COLO829 (cell line): ENCODE measurements at regions not wholly inside any gene's neighbourhood (a gene's known extent, or its start where the extent isn't known, plus 50 kb on each side); places are given as distances from the start of the nearest gene placed in this dataset.

Experiments
- DNase-seq: peaks from one replicate; pipeline ENCODE4 v3.0.0; 2012; ENCODE audit warnings: low spot score

DNA sequence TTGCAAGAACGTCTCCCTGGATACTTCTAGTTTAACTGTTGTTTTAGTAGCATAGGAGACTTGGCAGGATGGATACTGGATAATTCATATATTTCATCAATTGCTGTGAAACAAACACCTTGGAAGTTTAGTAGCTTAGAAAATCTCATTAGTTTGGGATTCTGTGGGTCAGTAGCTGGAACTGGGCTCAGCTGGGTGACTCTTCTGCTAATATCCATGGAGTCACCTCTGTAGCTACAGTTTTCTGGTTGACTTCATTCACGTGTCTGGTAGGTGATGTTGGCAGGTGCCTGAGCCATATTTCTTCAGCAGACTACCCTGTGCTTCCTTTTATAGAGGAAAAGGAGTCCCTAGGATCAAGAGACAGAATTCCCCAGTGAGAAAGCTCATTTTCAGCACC, 208.9 kb upstream of the PFKP start:
- no peak for DNase-seq

GRCh38 chr10:2856598-2856997, 210.8 kb upstream of the PFKP start:
- DNase-seq, result no peak

GRCh38 chr10:2852574-2853323, 214.6 kb upstream of the PFKP start:
- DNase-seq, result no peak

GRCh38 chr10:2851566-2851965, 215.8 kb upstream of the PFKP start:
- DNase-seq, result no peak

- DNase-seq, result no peak
Measured at GRCh38 chr10:2850202-2850601, 217.1 kb upstream of the PFKP start.

DNA sequence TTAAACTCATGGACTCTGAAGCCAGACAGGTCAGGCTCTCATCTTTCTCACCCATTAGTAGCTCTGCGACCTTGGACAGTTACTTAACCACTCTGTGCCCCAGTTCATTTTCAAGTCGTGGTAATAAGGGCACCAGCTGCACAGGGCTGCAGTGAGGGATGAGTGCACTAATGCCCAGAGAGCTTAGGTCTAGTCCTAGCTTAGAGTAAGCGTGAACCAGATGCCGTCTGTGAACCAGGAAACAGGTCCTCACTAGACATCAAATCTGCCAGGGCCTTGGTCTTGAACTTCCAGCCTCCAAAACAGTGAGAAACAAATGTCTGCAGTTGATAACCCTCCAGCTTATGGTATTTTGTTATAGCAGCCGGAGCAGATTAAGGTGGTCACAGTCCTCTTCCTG, 222.4 kb upstream of the PFKP start:
- DNase-seq, result no peak

DNA sequence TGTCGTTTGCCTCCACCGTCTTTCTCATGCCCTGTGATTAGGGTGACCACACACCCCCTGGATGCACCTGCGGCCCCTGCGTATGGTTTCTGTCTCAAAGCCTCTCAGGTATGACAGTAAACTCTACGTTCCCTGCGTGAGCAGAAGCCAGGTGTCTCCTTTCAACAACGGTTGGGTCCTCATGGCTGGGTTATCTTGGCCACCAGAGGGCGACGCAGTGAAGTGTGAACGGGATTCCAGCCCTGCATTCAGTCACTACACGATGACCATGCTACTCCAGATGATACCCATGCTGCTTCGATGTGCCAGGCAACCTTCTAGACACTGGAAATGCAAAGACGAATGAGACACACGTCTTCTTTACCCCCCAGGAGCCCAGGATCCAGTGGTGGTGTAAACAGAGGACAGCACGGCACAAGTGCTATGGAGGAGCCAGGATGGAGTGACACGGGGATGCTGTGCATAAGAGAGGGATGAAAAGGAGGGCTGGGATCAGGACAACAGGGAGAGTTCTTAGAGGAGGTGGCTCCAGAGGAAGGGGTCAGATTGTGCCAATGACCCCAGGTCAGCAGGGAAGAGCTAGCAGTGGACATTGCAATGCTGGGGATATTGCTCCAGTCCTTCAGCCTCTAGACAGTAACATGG, 228.1 kb upstream of the PFKP start:
- peak; percentile 35 for DNase-seq

- DNase-seq, result no peak
Measured at GRCh38 chr10:2837674-2838073, 229.7 kb upstream of the PFKP start.

GRCh38 chr10:2836921-2837662, 230.3 kb upstream of the PFKP start:
- no peak for DNase-seq

- DNase-seq, result no peak
Measured at GRCh38 chr10:2834214-2834613, 233.1 kb upstream of the PFKP start.

GRCh38 chr10:2831509-2831908, 235.8 kb upstream of the PFKP start:
- DNase-seq, result no peak

- no peak for DNase-seq
Measured at GRCh38 chr10:2828741-2829140, 238.6 kb upstream of the PFKP start.

- no peak for DNase-seq
Measured at GRCh38 chr10:2826675-2827074, 240.7 kb upstream of the PFKP start.

- DNase-seq, result no peak
Measured at GRCh38 chr10:2825841-2826240, 241.5 kb upstream of the PFKP start.

- DNase-seq, result no peak
Measured at GRCh38 chr10:2817940-2818636, 249.3 kb upstream of the PFKP start.

GRCh38 chr10:2813693-2814092, 253.7 kb upstream of the PFKP start:
- no peak for DNase-seq

DNA sequence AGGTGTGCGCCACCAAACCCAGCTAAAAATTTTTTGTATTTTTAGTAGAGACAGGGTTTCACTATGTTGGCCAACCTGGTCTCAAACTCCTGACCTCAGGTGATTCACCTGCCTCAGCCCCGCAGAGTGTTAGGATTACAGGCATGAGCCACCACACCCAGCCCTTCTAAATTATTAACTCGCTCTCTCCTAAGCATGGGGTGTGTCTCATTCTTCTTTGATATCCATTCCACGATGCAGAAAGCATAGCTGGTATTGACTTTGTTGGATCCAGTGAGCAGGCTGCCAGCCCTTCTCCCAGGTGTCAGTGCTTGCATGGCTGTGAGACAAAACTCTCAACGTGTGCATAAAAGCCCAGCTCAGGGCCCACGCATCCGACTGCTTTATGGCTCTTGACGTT, 254.1 kb upstream of the PFKP start:
- DNase-seq, result no peak

DNA sequence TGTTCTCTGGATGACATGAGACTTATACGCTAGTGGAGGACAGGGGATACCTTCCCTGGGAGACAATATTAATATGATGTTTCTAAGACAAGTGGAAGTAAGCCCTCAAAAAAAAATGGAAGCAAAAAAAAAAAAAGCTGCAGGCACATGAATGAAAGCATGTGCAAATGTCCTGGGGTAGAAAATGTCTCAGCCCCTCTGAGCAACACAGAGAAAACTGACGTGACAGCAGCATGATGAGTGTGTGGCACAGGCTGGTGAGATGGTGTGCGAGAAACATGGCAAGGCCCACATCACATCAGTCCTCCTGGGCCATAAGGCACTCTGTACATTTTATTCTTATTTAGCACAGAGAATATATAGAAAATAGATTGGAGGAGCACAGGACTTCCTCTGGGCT, 254.7 kb upstream of the PFKP start:
- no peak for DNase-seq

DNA sequence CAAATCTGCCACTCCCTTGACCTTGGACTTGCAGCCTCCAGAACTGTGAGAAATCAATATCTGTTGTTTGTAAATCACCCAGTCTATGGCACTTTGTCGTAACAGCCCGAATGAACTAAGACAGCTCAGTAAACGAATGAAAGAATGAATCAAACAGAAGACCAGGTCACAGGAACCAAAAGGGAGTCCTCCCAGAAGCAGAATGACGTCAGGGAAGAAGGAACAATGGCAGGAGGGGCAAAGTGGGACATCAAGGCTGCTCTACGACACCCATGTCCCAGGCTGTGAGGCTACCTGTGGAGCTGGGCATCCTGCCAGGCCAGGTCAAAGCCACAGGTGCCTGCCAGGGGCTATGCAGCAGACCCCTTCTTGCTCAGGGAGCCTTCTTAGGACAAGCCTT, 267.2 kb upstream of the PFKP start:
- DNase-seq, result no peak

DNA sequence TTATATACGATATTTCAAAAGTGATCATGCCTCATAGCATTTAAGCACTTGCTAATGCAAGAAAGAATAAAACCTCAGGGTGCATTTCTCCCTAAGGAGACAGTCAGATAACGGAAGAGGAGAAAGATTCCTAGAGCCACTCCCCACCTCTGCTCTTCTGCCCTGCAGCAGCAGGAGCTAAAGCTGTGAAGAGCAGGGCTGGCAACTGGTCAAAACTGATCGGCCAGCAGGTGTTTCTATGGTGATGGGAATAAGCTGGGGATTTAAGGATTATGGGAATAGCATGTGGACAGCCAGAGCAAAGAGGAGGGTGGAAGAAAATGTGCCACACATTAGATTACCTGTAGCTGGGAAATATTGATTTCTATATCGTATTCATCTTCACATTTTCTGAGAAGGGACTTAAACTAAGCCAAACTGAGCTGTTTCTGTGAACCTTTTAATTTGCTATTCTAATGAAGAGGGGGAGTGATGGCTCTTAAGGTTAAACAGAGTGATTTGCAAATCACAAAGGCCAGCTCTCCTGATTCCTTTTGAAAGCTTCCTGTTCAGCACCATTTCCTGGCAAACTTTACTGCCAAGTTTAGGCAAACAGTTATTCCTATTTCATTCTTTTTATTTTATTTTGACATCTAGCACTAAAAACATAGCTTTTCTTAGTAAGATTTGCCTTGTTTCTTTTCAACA, 268.9 kb upstream of the PFKP start:
- DNase-seq, result no peak

- DNase-seq, result no peak
Measured at GRCh38 chr10:2791774-2792443, 275.4 kb upstream of the PFKP start.
